ENCODE measurements at regions not wholly inside any gene's neighbourhood (a gene's known extent, or its start where the extent isn't known, plus 50 kb on each side); places are given as distances from the start of the nearest gene placed in this dataset.

DNA sequence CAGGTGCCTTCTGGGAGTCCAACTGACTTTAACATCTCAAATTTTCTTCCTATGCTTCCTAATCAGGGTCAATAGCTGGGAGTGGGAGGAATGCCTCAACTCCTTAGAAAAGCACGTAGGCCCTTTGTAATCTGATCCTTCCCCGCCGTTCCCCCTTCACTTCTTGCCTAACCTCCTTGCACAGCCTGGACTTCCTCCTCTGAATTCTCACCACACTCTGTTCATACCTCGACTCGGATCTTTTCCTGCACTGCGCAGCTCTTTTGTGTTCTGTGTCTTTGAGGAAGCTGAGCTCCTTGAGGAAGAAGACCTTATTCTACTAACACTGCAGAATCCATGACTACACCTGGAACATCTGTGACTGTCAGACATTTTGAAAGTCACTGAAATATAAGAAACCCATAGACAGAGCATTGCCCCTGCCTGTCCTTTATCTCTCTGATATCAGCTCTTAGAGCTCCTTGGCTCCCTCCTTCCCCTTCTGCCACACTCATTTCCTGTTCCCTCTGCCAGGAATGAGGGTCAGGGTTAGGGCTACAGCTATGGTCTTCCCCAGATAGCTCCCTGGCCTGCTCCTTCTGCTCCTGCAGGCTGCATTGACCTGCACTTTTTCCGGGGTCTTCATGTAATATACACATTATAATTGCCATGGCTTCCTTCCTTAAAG lies 140.2 kb upstream of the LDB2 start:
- Histone ChIP-seq H3K4me2 (ENCODE audit: insufficient read depth, low read length) (peak overlapping the region; percentile 1), H3K9me3 (replicated peaks; ENCODE audit: control insufficient read depth, insufficient read depth, low read length) (no peaks in the 10 kb centered on the region), H3K4me3 (replicated peaks in 1 of 3; ENCODE audit: insufficient read depth in 1 of 3, low read depth in 1 of 3, low read length in 3 of 3) (no peak overlapping the region), H3K27ac (ENCODE audit: insufficient read depth, low read depth, low read length) (no peak overlapping the region), H3K36me3 (ENCODE audit: control insufficient read depth in 2 of 2, extremely low read depth in 1 of 2, insufficient read depth in 2 of 2, low read length in 2 of 2) (no peaks in the 10 kb centered on the region), H4K20me1 (replicated peaks; ENCODE audit: control insufficient read depth, extremely low read depth, insufficient read depth, low read length) (no peaks in the 10 kb centered on the region), H2AFZ (ENCODE audit: low read depth, low read length) (no peak overlapping the region), H3K27me3 (ENCODE audit: control insufficient read depth in 2 of 2, insufficient read depth in 2 of 2, low read length in 2 of 2) (no peaks in the 10 kb centered on the region), H3K4me1 (ENCODE audit: control insufficient read depth, extremely low read depth, insufficient read depth, low read length) (peaks cover 11% of the 10 kb centered on the region), H3K9ac (replicated peaks; ENCODE audit: extremely low read depth, insufficient read depth, low read length) (no peak overlapping the region), H3K79me2 (ENCODE audit: control insufficient read depth, insufficient read depth, low read length) (no peaks in the 10 kb centered on the region), H3K9me1 (replicated peaks; ENCODE audit: control insufficient read depth, extremely low read depth, insufficient read depth, low read length) (no peaks in the 10 kb centered on the region)
- FAIRE-seq (peak; percentile 78), DNase-seq (ENCODE audit: low read depth, low spot score) (peak; percentile 36)
- no peak for TF ChIP-seq POLR2AphosphoS5 (IDR thresholded peaks at IDR 0.05; ENCODE audit: insufficient read depth, low read depth, low read length)
- no peak for TF ChIP-seq POLR2A (IDR thresholded peaks at IDR 0.05; ENCODE audit: low read depth, low read length)
- peak; percentile 88 for TF ChIP-seq GATA2 (IDR thresholded peaks at IDR 0.05; ENCODE audit: insufficient read depth, insufficient read length, low read depth, low read length)
- POLR2A ChIA-PET: interaction anchor here (0.6 kb wide), 1 partner anchor 53 kb away, joined by 9 read pairs; no protein-coding TSS in a partner anchor
- intact Hi-C loops (cut with micrococcal nuclease) (loop anchor here (10.0 kb wide), 1 partner anchor 244 kb away; no protein-coding TSS in a partner anchor), dilution Hi-C loops (cut with MboI; ENCODE audit: extremely low pct_ligation_motif_present, low sequenced_read_pairs) (no loop called here)
- CTCF ChIA-PET: interaction anchor here (0.8 to 1.3 kb wide), 6 partner anchors 8 to 122 kb away, joined by 3 to 6 read pairs (median 4); no protein-coding TSS in a partner anchor
- no TSS peak for BruUV-seq (replicated peaks)

DNA sequence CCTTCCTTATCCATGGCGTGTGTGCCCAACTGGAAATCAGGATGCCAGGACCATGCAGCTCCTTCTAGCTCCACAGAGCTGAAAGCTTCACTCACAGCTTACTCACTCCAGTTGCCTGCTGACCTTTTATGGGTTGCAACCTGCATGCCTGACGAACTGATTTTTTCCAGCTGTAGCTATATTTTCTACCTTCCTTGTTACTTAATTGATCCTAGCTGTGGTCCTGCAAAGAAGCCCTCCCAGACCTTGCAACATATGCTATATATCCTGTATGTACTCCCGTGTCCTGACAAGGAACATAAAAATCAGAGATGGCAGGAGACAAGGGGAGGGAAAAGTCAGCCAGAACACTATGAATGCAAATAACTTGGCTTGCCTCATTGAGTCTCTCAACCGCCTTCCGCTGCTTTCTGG lies 135.3 kb upstream of the LDB2 start:
- H3K4me3 ChIP-seq (replicated peaks in 1 of 3; ENCODE audit: insufficient read depth in 1 of 3, low read depth in 1 of 3, low read length in 3 of 3): no peak overlapping the region
- FAIRE-seq: no peak
- no peak overlapping the region for H3K9ac ChIP-seq (replicated peaks; ENCODE audit: extremely low read depth, insufficient read depth, low read length)
- intact Hi-C loops (cut with micrococcal nuclease) (loop anchor here (10.0 kb wide), 1 partner anchor 239 kb away; no protein-coding TSS in a partner anchor), dilution Hi-C loops (cut with MboI; ENCODE audit: extremely low pct_ligation_motif_present, low sequenced_read_pairs) (no loop called here)
- TF ChIP-seq, protein P1, sequence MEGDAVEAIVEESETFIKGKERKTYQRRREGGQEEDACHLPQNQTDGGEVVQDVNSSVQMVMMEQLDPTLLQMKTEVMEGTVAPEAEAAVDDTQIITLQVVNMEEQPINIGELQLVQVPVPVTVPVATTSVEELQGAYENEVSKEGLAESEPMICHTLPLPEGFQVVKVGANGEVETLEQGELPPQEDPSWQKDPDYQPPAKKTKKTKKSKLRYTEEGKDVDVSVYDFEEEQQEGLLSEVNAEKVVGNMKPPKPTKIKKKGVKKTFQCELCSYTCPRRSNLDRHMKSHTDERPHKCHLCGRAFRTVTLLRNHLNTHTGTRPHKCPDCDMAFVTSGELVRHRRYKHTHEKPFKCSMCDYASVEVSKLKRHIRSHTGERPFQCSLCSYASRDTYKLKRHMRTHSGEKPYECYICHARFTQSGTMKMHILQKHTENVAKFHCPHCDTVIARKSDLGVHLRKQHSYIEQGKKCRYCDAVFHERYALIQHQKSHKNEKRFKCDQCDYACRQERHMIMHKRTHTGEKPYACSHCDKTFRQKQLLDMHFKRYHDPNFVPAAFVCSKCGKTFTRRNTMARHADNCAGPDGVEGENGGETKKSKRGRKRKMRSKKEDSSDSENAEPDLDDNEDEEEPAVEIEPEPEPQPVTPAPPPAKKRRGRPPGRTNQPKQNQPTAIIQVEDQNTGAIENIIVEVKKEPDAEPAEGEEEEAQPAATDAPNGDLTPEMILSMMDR (IDR thresholded peaks at IDR 0.05; ENCODE audit: extremely low read depth in 1 of 2, insufficient read depth in 1 of 2, low read depth in 1 of 2, low read length in 2 of 2): no peak
- TF ChIP-seq POLR2AphosphoS5 (IDR thresholded peaks at IDR 0.05; ENCODE audit: insufficient read depth, low read depth, low read length) (no peak), JUN (IDR thresholded peaks at IDR 0.05; ENCODE audit: borderline replicate concordance, insufficient read depth, insufficient read length, low read depth) (no peak), FOS (IDR thresholded peaks at IDR 0.05; ENCODE audit: borderline replicate concordance, insufficient read depth, low read length) (no peak), GATA2 (IDR thresholded peaks at IDR 0.05; ENCODE audit: insufficient read depth, insufficient read length, low read depth, low read length) (no peak), POLR2A (IDR thresholded peaks at IDR 0.05; ENCODE audit: low read depth, low read length) (no peak), EZH2 (IDR thresholded peaks at IDR 0.05; ENCODE audit: borderline replicate concordance, low read depth, low read length, severe bottlenecking) (no peak), MYC (IDR thresholded peaks at IDR 0.05; ENCODE audit: low read depth, low read length) (no peak)
- TF ChIP-seq, protein P2, sequence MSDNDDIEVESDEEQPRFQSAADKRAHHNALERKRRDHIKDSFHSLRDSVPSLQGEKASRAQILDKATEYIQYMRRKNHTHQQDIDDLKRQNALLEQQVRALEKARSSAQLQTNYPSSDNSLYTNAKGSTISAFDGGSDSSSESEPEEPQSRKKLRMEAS (IDR thresholded peaks at IDR 0.05; ENCODE audit: insufficient read depth, insufficient read length): no peak
- peaks cover 38% of the 10 kb centered on the region for H3K4me1 ChIP-seq (ENCODE audit: control insufficient read depth, extremely low read depth, insufficient read depth, low read length)
- H3K36me3 ChIP-seq (ENCODE audit: control insufficient read depth in 2 of 2, extremely low read depth in 1 of 2, insufficient read depth in 2 of 2, low read length in 2 of 2): no peaks in the 10 kb centered on the region
- no peak for DNase-seq (ENCODE audit: low read depth, low spot score)
- ChIA-PET POLR2A (no interaction called here), CTCF (interaction anchor here (0.9 to 1.6 kb wide), 3 partner anchors 12 to 20 kb away, joined by 3 to 4 read pairs (median 3); no protein-coding TSS in a partner anchor)
- H3K27ac ChIP-seq (ENCODE audit: insufficient read depth, low read depth, low read length): no peak overlapping the region
- H3K9me1 ChIP-seq (replicated peaks; ENCODE audit: control insufficient read depth, extremely low read depth, insufficient read depth, low read length): no peaks in the 10 kb centered on the region
- H3K79me2 ChIP-seq (ENCODE audit: control insufficient read depth, insufficient read depth, low read length): no peaks in the 10 kb centered on the region
- H4K20me1 ChIP-seq (replicated peaks; ENCODE audit: control insufficient read depth, extremely low read depth, insufficient read depth, low read length): no peaks in the 10 kb centered on the region
- H2AFZ ChIP-seq (ENCODE audit: low read depth, low read length): no peak overlapping the region
- H3K4me2 ChIP-seq (ENCODE audit: insufficient read depth, low read length): no peak overlapping the region
- no TSS peak for BruUV-seq (replicated peaks)
- H3K9me3 ChIP-seq (replicated peaks; ENCODE audit: control insufficient read depth, insufficient read depth, low read length): no peaks in the 10 kb centered on the region
- H3K27me3 ChIP-seq (ENCODE audit: control insufficient read depth in 2 of 2, insufficient read depth in 2 of 2, low read length in 2 of 2): no peaks in the 10 kb centered on the region
